HG02973 (cell line): ENCODE measurements at regions not wholly inside any gene's neighbourhood (a gene's known extent, or its start where the extent isn't known, plus 50 kb on each side); places are given as distances from the start of the nearest gene placed in this dataset.
"Not testable (repeated sequence)": the region's sequence is repeated elsewhere in the genome, so short reads cannot be mapped to it uniquely, and the experiment has no call there.

Experiments used
- ATAC-seq: cut with Tn5 transposase; IDR thresholded peaks from one replicate; pipeline ENCODE4 v1.9.1; 2021; ENCODE audit warnings: moderate library complexity; ENCODE audit not compliant: unreplicated experiment

DNA sequence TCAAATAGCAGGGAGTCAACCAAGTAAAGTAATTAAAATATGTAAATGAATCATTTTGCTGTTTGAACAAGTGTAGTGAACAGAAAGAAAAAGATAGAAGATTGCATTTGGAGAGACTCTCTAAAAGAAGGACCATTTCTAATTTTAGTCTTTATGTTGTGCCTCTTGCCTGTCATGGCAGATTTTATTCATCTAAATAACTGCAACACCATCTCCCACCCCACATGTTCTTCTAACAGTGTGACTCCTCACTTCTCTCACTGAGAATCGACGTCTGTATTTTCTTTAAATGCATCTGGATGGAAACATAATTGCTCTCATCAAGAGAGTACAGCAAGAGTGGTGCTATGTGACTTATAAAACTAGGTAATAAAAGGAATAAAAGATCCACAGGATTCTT lies 439.9 kb upstream of the GBE1 start:
- ATAC-seq: no peak

DNA sequence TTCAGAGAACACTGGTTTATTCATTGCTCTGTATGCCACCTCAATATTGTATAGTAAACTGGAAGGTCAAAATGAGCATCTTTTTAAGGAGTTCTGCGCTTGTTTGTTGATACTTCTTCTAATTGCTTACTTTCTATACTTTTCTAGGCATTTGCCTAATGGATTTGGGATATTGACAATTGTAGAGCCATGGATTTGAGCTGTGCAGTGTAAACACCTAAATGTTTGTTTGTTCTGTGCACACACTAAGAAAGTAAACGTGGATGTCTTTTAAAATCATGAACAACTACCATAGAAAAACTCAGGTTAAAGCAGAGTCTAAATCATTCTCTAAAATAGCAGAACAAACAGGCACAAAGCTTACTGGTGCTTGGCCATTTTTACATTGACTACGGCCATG lies 436.6 kb upstream of the GBE1 start:
- no peak for ATAC-seq

DNA sequence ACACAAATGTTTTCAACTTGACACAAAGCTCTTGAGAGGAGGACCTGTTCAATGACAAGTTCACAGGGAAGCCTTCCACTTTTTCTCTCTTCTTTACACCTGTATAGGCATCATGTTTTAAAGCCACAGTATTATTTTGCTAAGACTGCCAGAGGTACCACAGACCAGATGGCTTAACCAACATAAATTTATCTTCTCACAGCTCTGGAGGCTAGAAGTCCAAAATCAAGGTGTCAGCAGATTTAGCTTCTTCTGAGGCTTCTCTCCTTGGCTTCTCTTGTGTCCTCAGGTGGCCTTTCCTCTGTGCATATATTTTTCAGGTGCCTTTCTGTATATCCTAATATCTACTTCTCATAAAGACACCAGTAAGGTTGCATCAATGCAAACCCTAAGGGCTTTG lies 435.2 kb upstream of the GBE1 start:
- no peak for ATAC-seq

DNA sequence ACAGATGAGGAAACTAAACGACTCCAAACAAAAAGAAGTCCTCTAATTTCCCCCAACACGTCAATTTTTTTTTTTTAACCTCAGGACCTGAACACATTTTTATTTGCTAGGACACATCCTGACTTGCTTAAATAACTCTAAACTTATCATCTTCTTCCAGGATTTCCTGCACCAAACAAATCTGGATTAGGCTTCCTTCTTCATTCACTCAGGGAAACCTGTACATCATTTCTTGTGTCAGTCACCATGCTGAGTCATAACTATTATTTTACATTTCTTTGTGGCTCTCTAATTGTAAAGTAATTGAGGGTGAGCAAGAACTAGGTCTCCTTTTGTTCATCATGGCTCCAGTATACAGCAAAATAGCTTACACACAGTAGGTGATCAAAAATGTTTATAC lies 433.4 kb upstream of the GBE1 start:
- no peak for ATAC-seq

DNA sequence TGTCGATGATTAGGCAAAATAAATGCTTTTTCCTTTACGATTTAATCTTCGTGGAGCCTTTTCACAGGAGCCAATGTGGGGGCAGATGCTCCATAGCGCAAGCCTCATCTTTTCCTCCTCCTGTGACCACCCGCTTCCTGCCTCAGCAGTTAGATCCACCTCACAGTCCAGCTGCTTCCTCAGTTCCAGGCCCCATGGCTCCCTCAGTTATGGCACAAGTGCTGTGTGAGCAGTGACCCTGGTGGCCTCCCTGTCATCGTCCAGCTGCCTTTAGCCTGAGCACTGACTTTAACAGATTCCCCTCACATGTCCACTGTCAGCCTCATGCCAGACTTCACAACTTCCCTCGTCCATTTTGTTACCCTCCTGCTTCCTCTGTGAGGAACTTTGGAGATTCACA lies 424.6 kb upstream of the GBE1 start:
- no peak for ATAC-seq

DNA sequence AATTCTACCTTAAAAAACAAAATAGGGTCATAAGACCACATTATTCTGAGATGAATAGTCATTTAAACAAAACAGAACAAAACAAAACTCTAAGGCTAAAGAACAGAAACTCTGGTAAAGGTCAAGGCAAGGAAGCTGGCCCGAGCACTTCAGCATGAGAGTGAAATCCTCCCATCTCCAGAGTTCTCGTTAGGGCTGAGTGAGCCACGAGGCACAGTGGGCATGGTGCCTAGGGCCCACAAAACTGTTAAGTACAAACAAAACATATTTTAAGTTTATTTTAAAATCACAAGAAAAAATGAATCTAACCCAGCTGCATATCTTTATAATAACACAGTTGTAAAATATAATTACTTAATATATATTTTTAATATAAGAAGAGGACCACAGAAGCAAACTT lies 417.8 kb upstream of the GBE1 start:
- ATAC-seq: no peak

DNA sequence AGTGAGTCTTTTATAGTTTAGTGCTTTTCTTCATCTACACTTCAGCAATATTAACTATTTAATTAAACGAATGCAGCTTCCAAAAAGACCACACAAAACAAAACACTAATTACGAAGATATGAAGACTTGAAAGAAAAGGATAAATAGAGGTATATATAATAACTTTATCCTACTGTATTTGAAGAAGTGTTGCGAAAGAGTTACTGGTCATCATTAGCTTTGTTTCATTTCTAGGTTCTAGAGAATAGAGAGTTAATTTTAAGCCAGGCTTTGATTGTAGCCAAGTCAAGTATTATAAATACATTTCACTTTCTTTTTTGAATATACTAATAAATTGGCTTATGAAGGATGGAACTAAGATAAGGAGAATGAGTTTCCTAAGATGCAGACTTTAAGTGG lies 416.8 kb upstream of the GBE1 start:
- ATAC-seq: no peak

DNA sequence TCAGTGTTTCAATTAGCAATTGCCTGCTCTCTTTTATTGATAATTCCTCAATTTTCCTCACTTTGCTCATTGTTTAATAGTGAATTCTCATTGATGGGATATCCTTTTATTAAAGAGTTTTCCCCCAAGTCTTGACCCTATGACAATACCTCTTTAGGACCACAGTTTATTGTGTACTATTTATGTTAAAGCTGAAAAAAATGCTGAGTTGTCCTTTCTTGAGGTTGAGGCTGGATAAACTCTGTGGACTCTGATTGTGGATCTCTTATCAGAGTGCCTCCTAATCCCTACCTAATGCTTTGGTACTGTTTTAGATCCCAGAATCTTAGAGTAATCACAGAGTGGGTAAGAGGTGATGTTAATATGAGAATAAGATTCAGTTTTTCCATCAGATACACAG lies 416.3 kb upstream of the GBE1 start:
- no peak for ATAC-seq

DNA sequence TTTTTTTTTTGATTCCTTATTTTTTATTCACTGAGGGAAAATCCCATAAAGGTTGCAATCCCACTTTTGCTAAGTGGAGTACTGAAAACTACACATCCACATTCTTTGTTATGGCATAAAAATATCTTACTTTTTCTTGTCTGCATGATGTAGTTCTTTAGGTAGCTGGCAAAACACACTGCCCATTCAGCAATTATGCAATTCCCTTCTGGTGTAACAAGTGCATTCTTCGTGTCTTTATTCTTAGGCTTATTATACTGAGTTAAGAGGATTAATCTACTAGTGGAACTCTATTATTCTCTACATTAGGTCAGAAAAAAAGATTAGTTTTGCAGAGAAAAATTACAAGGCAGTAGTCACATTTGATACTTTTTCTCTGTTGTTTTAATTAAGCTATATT lies 403.8 kb upstream of the GBE1 start:
- no peak for ATAC-seq

DNA sequence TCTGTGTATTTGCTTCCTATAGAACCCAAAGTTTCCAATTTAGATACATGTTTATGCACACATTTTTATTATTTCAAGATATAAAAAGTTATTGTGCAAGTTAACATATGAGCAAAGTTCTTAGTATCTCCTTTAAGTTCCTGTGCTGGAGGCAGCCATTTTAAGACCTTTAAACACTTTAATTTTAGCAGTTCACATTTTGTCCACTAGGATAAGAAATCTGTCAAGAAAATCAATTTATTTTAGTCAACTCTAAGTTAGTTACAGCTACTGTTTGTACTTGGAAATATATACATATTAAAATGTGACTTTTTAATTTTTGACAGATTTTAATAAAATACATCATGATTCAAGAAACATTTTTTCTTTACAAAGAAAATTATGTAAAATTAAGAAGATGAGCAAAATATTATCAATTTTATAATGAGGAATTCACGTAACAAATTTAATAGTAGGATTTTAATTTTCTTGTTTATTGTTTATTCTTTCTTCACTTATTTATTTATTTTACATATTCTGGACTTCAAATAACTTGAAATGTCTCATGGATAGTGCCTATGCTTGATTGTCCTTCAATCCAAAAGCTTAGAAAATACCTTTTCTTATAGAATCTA lies 402.6 kb upstream of the GBE1 start:
- ATAC-seq: peak; percentile 56

DNA sequence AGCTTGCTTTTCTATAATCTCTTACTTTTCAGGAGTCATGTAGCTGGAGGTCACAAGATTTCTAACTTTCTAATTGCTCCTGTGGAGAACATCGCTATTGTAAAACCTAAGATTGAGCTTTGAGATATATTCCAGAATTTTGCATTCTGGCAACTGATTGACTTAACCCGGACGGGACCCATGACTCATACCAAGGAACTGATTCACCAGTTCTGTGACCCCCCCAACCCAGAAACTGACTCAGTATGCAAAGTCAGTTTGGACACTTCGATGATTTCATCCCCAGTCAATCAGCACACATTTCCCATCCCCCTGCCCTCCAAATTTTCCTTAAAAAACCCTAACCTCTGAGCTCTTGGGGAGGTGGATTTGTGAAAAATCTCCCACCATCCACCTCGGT lies 396.5 kb upstream of the GBE1 start:
- ATAC-seq: no peak

DNA sequence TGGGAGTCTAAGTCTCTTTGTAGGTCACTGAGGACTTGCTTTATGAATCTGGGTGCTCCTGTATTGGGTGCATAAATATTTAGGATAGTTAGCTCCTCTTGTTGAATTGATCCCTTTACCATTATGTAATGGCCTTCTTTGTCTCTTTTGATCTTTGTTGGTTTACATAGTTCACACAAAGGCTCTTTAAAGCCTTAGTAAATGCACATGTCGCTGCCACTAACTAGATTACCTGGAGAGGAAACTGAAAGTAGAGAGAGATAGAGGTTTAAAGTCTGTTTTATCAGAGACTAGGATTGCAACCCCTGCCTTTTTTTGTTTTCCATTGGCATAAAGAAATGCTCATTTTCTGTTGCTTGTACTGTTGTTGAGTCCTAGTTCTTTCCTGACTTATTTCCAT lies 392.4 kb upstream of the GBE1 start:
- ATAC-seq: not testable (repeated sequence)

DNA sequence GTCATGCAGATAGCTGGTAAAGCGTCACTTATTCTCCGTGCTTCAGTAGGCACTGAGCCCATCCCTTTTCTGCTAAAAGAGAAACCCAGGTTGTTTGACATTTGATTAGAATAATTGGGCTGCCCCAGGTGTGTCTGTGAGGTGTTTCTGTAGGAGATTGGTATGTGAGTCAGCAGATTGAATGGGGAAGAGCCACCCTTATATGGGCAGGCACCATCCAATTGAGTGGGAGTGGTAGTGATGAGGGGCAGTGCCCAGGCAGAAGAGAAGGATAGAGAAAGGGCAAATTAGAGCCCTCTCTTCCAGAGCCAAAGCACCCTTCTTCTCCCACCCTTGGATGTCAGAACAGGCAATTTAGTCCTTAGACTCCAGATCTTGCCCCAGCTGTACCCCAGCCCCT lies 384.3 kb upstream of the GBE1 start:
- no peak for ATAC-seq

DNA sequence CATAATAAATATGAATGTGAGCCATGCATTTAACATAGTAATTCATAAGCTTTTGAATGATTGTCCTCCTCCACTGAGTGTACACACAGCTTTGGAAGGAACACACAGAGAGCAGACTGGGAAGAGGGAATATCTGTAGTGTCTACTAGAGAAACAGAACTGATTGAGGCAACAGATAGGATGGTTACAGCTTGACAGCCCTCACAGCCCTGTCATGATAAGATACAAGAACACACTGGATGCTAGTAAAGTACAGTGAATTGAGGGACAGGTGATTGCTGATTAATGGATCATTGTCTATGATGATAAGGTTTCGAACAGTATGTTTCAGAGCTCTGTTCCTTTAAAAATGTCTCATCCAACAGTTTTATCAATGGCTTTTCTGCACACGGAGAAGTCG lies 383.4 kb upstream of the GBE1 start:
- ATAC-seq: no peak

DNA sequence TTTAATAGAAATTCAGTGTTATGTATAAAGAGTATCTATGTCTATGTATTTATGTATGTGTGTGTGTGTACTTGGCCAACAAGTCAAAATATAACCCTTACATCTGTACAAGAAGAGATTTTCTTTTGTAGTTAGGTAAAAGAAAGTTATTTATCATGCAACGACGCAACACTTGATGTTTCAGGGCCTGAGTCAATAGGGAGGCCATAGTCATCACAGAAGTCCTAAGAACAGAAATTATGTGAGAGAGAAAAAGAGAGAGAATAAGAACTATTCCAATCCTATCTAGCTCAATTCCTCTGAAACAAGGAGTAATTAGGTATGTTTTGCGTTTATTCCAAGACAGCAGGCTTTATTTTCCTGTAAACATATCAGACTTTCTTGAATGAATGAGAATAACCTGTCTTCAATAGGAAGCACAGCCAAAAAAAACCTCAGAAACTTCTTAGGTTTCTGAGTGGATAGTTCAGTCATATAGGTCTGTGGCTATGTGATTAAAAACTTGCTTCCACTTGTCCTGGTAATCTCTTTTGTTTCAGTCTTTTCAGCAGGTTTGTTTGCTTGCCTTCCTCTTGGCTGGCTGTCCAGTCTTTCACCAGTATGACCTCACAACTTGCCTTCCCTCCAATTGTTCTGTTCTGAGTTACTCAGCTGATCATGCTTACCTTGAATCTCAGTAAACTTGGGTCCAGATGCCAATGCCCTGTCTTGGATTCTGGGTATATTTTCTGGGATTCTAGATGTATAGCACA lies 382.4 kb upstream of the GBE1 start:
- ATAC-seq: no peak

DNA sequence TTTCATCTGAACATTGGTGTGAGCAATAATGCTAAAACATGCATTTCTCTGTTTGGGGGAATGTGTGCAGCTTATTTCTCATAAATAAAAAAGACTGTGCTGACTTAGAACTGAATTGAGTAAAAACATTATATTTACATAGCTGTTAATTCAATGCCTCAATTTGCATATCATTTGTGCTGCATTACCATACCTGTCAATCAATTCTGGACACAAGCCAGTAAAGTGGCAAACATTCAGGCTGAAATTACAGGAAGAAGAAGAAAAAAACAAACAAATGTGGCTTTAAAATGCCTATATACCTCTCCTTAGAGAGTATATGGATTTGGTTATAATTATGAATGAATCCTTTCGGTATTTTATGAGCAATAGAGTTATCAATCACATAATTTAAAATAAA lies 380.1 kb upstream of the GBE1 start:
- ATAC-seq: no peak

DNA sequence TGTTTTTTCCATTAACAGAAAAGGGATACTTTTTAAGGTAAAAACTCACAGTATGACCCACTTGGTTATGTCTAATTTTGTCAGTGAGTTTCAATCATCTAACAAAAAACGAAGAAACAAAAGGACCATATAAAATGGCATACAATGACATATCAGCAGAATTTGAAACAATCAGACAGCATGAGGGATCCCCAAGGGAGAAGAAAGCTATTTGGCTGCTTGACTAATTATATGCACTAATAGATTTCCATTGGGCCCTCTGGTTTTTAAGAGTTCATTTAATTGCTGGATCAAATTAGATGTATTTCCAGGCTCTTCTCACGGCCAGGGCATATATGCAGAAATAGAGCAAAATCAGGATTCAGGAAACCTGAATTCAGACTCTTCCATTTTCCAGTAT lies 376.4 kb upstream of the GBE1 start:
- no peak for ATAC-seq

DNA sequence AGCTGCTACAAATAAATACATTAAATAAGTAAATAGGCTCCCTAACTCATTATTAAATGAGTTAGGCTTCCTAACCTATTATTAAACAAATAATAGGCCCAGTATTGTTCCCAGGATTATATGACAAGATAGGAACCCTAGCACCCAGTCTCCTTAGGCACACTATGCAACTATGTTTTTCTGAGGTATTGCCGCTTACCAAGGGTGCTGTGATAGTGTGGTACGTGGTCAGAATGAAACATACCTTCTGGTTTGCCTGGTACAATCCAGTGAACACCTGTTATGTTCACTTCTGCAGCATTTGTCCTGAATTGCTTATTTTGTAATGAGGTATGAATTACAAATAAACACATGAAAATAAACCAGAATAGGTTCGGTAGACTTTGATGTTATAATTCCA lies 375.6 kb upstream of the GBE1 start:
- ATAC-seq: no peak

DNA sequence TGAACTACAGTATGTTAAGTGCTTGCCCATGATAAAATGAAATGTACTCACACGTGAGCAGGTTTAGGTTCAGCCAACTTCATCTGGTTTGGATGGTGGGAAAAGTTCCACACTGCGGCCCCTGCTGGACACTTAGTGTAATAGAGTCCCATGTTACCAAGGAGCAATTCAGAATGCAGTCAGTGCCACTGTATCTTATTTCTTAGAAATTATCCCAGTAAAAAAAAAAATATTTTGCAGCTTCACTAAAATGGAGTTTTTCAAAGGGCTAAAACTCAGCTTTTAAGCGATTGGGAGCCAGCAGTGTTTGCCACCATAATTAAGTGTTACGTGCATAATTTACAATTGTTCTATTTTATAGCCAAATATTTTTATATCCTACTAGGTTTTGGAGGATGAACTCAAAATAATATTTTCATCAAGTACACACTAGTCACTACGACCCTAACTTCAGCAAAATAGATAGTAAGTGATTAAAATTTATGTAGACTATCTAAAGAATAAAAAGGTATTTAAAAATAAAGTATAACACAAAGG lies 371.7 kb upstream of the GBE1 start:
- ATAC-seq: peak; percentile 91

DNA sequence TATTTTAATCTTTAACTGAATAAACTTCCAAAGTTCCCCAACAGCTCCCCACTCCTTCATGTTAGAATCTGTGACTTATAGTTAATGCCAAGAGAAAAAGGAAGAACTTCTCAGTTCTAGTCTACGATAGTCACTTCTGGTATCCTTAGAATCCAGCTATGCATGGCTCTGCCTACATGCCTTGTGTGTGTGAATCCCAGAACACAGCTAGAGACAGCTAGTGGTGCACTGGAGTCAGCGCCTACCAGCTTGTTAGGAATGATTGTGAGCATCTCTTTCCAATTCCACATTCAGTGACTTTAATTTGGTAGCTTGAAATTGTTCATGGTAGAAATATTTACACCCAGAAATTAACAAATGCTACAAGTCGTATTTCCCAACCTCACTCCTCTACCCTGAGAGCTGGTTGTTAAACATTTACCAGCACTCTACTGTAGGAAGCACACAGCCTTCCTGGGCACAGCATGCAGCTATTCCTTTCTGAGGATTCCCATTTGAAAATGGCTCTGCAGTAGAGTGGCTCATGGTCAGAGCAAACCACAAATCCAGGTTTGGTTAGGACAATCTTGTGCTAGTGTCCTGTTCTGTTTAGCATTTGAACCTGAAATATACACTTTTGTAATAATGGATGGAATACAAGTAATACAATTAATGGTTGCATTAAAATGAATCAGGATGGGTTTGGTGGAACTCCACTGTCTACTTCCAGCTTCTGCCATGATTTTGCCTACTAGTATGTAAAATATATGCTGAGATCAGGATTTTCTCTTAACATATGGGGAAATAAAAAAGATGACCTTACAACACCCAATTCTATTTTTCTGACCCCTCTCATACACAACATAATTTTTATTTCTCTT lies 371.0 kb upstream of the GBE1 start:
- ATAC-seq: no peak

DNA sequence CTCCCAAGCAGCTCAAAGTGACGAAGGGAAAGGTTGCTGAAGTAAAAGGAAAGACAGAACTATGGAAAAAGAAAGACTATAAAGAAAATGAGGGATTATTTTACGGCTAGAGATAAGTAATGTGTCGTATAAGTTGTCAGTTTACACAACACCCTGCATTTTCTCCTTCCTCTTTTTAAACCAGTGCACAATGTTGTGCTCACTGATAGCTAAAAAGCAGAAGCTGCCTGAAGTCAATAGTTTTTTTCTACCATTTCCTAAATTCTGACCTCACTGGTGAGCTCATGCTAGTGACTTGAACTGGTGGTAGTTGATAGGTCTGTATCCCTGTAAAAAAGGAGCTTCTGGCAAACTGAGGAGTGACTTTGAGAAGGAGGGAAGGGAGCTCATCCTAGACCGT lies 368.6 kb upstream of the GBE1 start:
- no peak for ATAC-seq
